ENCODE measurements at regions not wholly inside any gene's neighbourhood (a gene's known extent, or its start where the extent isn't known, plus 50 kb on each side); places are given as distances from the start of the nearest gene placed in this dataset.

GRCh38 chr20:6831461-6831860, 64.0 kb downstream of the BMP2 start:
- FAIRE-seq: no peak

GRCh38 chr20:6832811-6833210, 65.3 kb downstream of the BMP2 start:
- FAIRE-seq: no peak

- no peak for FAIRE-seq
Observed at GRCh38 chr20:6835609-6836008, 68.1 kb downstream of the BMP2 start.

GRCh38 chr20:6836821-6837374, 69.4 kb downstream of the BMP2 start:
- FAIRE-seq: no peak

- FAIRE-seq: no peak
Observed at GRCh38 chr20:6837730-6838129, 70.2 kb downstream of the BMP2 start.

- no peak for FAIRE-seq
Observed at GRCh38 chr20:6838181-6838826, 70.8 kb downstream of the BMP2 start.

- no peak for FAIRE-seq
Observed at GRCh38 chr20:6841128-6841527, 73.6 kb downstream of the BMP2 start.

GRCh38 chr20:6845141-6845540, 77.7 kb downstream of the BMP2 start:
- no peak for FAIRE-seq

- FAIRE-seq: no peak
Observed at GRCh38 chr20:6848041-6848440, 80.6 kb downstream of the BMP2 start.

- FAIRE-seq: no peak
Observed at GRCh38 chr20:6848992-6849391, 81.5 kb downstream of the BMP2 start.

GRCh38 chr20:6851136-6851535, 83.7 kb downstream of the BMP2 start:
- FAIRE-seq: no peak

- FAIRE-seq: no peak
Observed at GRCh38 chr20:6852478-6852877, 85.0 kb downstream of the BMP2 start.

- FAIRE-seq: no peak
Observed at GRCh38 chr20:6855104-6855503, 87.6 kb downstream of the BMP2 start.

GRCh38 chr20:6855796-6856195, 88.3 kb downstream of the BMP2 start:
- FAIRE-seq: no peak

- FAIRE-seq: no peak
Observed at GRCh38 chr20:6857927-6858326, 90.4 kb downstream of the BMP2 start.

- FAIRE-seq: no peak
Observed at GRCh38 chr20:6863355-6863754, 95.9 kb downstream of the BMP2 start.

- FAIRE-seq: no peak
Observed at GRCh38 chr20:6863798-6864201, 96.3 kb downstream of the BMP2 start.

GRCh38 chr20:6864740-6865139, 97.3 kb downstream of the BMP2 start:
- no peak for FAIRE-seq

- FAIRE-seq: no peak
Observed at GRCh38 chr20:6866741-6867140, 99.3 kb downstream of the BMP2 start.

GRCh38 chr20:6868861-6869260, 101.4 kb downstream of the BMP2 start:
- no peak for FAIRE-seq

GRCh38 chr20:6870559-6870958, 103.1 kb downstream of the BMP2 start:
- no peak for FAIRE-seq

- FAIRE-seq: no peak
Observed at GRCh38 chr20:6877633-6878032, 110.1 kb downstream of the BMP2 start.

- FAIRE-seq: no peak
Observed at GRCh38 chr20:6882561-6883291, 115.2 kb downstream of the BMP2 start.

- no peak for FAIRE-seq
Observed at GRCh38 chr20:6884114-6884513, 116.6 kb downstream of the BMP2 start.

Data from TTC549 (cell line).